ENCODE measurements at regions not wholly inside any gene's neighbourhood (a gene's known extent, or its start where the extent isn't known, plus 50 kb on each side); places are given as distances from the start of the nearest gene placed in this dataset.

DNA sequence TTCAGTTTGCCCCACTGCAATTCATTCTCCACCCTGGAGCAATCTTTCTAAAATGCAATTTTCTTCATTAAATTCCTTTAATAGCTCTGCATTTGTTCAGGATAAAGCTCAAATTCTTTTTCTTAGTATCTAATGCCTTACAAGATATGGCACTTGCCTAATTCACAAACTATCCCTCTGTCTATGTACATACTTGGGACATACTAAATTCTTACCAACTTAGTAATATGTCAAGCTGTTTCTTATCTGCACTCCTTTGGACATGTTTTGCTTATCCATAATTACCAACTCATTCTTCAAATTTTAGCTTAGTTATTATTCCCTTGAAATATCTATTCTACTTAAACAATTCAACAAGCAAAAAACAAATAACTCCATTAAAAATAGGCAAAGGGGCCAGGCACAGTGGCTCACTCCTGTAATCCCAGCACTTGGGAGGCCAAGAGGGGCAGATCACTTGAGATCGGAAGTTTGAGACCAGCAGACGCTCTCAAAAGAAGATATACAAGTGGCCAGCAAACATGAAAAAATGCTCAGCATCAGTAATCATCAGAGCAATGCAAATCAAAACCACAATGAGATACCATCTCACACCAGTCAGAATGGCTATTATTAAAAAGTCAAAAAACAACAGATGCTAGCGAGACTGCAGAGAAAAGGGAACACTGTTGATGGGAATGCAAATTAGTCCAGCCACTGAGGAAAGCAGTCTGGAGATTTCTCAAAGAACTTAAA lies 96.9 kb downstream of the FAM76B start:
- POLR2A ChIA-PET: interaction anchor here (0.8 to 1.3 kb wide), 4 partner anchors 7 to 461 kb away, joined by 3 to 6 read pairs (median 3); partner anchors contain the start of gene FAM76B

DNA sequence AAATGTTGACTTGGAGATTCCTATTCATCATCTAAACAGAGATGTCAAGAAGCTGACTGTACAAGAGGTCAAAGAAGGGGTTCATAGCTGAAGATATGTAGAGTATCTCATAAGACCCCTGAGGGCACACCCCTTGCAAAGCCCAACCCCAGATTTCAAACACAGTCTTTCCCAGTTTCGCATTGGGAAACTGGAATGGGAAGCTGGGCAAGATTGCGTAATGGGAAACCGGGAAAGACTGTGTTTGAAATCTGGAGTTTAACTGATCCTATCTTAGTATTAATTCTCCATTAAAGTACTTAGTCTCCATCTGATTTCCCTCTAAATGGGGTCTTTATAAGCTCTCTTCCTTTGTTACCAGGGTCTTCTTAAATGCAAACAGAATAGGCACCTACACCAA lies 99.5 kb downstream of the FAM76B start:
- H3K4me1 Mint-ChIP-seq (ENCODE audit: low read depth): peaks cover 14% of the 10 kb centered on the region
- peaks cover 17% of the 10 kb centered on the region for H3K9me3 Mint-ChIP-seq (ENCODE audit: insufficient read depth)
- POLR2A ChIA-PET: interaction anchor here (1.0 to 1.7 kb wide), 3 partner anchors 10 to 459 kb away, joined by 3 to 9 read pairs (median 6); partner anchors contain the start of gene SESN3
- H3K36me3 Mint-ChIP-seq (ENCODE audit: low read depth): peaks cover 25% of the 10 kb centered on the region
- H3K27ac Mint-ChIP-seq: no peak overlapping the region
- H3K27me3 Mint-ChIP-seq (ENCODE audit: low read depth): no peaks in the 10 kb centered on the region
- CTCF ChIA-PET: interaction anchor here (0.7 to 10.3 kb wide), 6 partner anchors 9 to 459 kb away, joined by 3 to 103 read pairs (median 4); partner anchors contain the start of gene SESN3
- DNase-seq: no peak
- no peak overlapping the region for H3K4me3 Mint-ChIP-seq
- no peak for ATAC-seq

More for the DNA sequence above, 96.9 kb downstream of the FAM76B start:
- ATAC-seq (no peak), DNase-seq (no peak)
- Mint-ChIP-seq H3K9me3 (ENCODE audit: insufficient read depth) (peaks cover 18% of the 10 kb centered on the region), H3K4me3 (no peak overlapping the region), H3K27ac (no peak overlapping the region), H3K27me3 (ENCODE audit: low read depth) (no peaks in the 10 kb centered on the region), H3K36me3 (ENCODE audit: low read depth) (peaks cover 36% of the 10 kb centered on the region), H3K4me1 (ENCODE audit: low read depth) (peaks cover 26% of the 10 kb centered on the region)
- CTCF ChIA-PET: interaction anchor here (1.2 to 10.3 kb wide), 2 partner anchors 12 kb away, joined by 3 to 103 read pairs; no protein-coding TSS in a partner anchor

DNA sequence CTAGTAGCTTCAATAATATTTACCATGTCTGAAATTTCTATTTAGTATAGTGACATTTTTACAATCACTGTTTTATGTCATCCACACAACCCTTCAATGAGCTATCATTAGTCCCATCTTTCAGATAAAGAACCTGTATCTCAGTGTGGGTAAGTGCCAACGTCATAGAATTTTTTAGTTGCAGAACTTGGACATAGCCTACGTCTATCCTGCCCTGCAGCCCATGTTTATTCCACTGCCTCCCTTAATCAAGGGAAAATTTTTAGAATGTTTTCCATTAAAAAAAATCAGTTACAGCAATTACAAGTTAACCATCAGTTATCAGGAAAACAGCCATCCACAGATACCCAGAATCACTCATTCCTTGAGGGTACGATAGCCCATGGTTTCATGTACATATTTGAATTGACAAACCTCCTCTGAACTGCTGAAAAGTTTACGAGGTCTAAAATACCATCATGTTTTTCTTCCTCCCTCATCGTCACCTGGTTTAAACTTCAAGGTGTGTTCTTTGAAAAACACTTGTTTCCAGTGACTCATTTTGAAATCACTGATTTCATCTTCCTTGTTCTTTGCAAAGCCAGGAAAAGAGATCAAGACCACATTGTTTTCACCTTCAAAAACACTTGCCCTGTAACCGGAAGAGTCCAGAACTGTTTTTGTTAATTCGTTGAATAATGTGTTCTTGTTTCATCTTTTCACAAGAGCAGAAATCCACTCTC lies 100.9 kb downstream of the FAM76B start:
- ATAC-seq (peak; percentile 76), DNase-seq (peak; percentile 28)
- Mint-ChIP-seq H3K4me1 (ENCODE audit: low read depth) (peaks cover 16% of the 10 kb centered on the region), H3K27me3 (ENCODE audit: low read depth) (no peaks in the 10 kb centered on the region), H3K4me3 (no peak overlapping the region), H3K27ac (no peak overlapping the region), H3K36me3 (ENCODE audit: low read depth) (peaks cover 20% of the 10 kb centered on the region), H3K9me3 (ENCODE audit: insufficient read depth) (peaks cover 7% of the 10 kb centered on the region)
- CTCF ChIA-PET: interaction anchor here (0.6 to 10.3 kb wide), 9 partner anchors 10 to 536 kb away, joined by 3 to 103 read pairs (median 3); no protein-coding TSS in a partner anchor
- POLR2A ChIA-PET: interaction anchor here (0.6 to 1.8 kb wide), 5 partner anchors 9 to 459 kb away, joined by 3 to 9 read pairs (median 4); no protein-coding TSS in a partner anchor

DNA sequence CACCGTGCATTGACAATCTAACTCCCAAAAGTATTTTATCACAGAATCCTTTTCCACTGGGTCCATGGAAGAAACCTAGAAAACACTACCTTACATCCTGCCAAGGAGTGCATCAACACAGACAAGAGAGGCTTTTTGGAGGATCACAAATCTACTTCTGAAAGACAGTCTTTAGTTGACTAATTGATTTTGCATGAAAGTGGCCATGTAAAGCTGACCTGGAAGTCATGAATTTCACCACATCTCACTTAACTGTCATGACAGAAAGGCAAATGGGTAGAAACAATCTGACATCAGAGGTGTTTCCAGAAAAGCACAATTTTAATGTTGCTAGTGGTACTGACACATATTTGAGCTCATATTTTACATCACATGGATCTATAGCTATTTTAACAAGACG lies 101.6 kb downstream of the FAM76B start:
- H3K36me3 Mint-ChIP-seq (ENCODE audit: low read depth): peaks cover 20% of the 10 kb centered on the region
- DNase-seq (no peak), ATAC-seq (no peak)
- peaks cover 22% of the 10 kb centered on the region for H3K4me1 Mint-ChIP-seq (ENCODE audit: low read depth)
- H3K27me3 Mint-ChIP-seq (ENCODE audit: low read depth): no peaks in the 10 kb centered on the region
- H3K4me3 Mint-ChIP-seq: no peak overlapping the region
- peak overlapping the region; percentile 65 for H3K27ac Mint-ChIP-seq
- ChIA-PET CTCF (interaction anchor here (0.6 to 10.3 kb wide), 8 partner anchors 9 to 536 kb away, joined by 3 to 103 read pairs (median 5); no protein-coding TSS in a partner anchor), POLR2A (interaction anchor here (1.0 to 1.8 kb wide), 3 partner anchors 10 to 456 kb away, joined by 3 to 7 read pairs (median 4); no protein-coding TSS in a partner anchor)
- peaks cover 9% of the 10 kb centered on the region for H3K9me3 Mint-ChIP-seq (ENCODE audit: insufficient read depth)

DNA sequence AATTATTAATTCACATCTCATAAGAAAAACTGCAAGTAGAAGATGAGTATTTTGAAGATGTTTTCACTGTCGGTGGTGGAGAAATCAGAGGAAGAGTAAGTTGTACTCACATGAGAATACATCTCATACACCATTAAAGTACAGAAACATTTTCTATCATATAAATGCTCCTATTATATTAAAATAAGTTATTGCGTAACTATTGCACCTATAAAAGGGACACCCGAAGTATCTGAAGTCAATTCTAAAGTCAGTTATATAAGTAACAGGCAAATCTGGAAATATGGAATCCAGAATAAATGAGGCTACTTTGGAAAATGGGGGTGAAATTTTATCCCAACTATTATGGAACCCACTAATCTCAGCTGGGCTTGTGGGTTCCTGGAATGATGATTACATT lies 103.3 kb downstream of the FAM76B start:
- Mint-ChIP-seq H3K4me3 (no peak overlapping the region), H3K4me1 (ENCODE audit: low read depth) (peaks cover 39% of the 10 kb centered on the region), H3K36me3 (ENCODE audit: low read depth) (peaks cover 24% of the 10 kb centered on the region), H3K27ac (no peak overlapping the region), H3K9me3 (ENCODE audit: insufficient read depth) (peaks cover 11% of the 10 kb centered on the region), H3K27me3 (ENCODE audit: low read depth) (no peaks in the 10 kb centered on the region)
- ChIA-PET CTCF (interaction anchor here (1.4 to 5.3 kb wide), 2 partner anchors 14 to 19 kb away, joined by 3 to 32 read pairs; no protein-coding TSS in a partner anchor), POLR2A (no interaction called here)
- ATAC-seq: no peak
- DNase-seq: no peak

DNA sequence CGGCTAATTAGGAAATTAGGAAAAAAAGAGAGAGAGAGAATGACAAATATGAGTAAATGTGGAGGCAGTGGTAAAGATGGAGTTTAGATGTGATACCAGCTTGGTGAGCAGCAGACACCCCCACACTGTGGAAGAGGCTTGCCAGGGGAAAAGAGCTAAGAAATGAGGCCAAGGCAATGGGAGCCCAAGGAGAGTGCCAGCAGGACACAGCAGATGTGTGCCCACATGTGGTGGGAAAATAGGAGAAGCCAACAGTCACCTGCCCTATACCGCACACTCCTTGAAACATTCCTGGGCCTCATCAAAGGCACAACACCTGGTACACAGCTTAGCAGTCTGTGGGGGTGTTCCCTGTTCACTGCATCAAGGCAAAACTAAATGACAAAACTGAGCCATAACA lies 104.9 kb downstream of the FAM76B start:
- Mint-ChIP-seq H3K27ac (peak overlapping the region; percentile 27), H3K4me1 (ENCODE audit: low read depth) (peaks cover 53% of the 10 kb centered on the region)
- CTCF ChIA-PET: interaction anchor here (0.9 to 5.3 kb wide), 4 partner anchors 10 to 21 kb away, joined by 3 to 32 read pairs (median 7); no protein-coding TSS in a partner anchor

DNA sequence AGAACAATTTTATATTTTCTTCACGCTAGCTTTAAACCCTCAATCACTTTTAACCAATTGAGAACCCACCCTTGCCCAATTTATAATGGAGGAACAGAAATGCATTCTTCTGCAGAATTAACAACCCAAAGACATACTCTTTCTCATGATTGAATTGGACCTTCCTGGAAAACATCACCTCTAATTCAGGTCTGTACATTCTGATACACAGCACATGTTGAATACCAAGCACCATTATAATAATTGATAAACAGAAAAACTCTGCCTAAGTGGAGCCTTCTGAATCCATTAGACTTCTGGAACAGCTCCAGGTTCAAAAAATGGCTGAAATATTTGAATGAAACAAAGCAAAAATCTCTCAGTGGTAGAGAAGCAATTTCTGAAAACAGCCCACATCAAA lies 105.4 kb downstream of the FAM76B start:
- Mint-ChIP-seq H3K27me3 (ENCODE audit: low read depth) (no peaks in the 10 kb centered on the region), H3K9me3 (ENCODE audit: insufficient read depth) (peaks cover 11% of the 10 kb centered on the region), H3K4me3 (no peak overlapping the region), H3K36me3 (ENCODE audit: low read depth) (peaks cover 26% of the 10 kb centered on the region), H3K27ac (peak overlapping the region; percentile 27), H3K4me1 (ENCODE audit: low read depth) (peaks cover 56% of the 10 kb centered on the region)
- no peak for DNase-seq
- ATAC-seq: no peak
- POLR2A ChIA-PET: no interaction called here
- CTCF ChIA-PET: interaction anchor here (0.9 to 5.3 kb wide), 4 partner anchors 10 to 21 kb away, joined by 3 to 32 read pairs (median 7); no protein-coding TSS in a partner anchor

More for the DNA sequence above, 104.9 kb downstream of the FAM76B start:
- ATAC-seq (no peak), DNase-seq (no peak)
- POLR2A ChIA-PET: no interaction called here
- Mint-ChIP-seq H3K9me3 (ENCODE audit: insufficient read depth) (peaks cover 11% of the 10 kb centered on the region), H3K4me3 (no peak overlapping the region), H3K36me3 (ENCODE audit: low read depth) (peaks cover 24% of the 10 kb centered on the region), H3K27me3 (ENCODE audit: low read depth) (no peaks in the 10 kb centered on the region)

DNA sequence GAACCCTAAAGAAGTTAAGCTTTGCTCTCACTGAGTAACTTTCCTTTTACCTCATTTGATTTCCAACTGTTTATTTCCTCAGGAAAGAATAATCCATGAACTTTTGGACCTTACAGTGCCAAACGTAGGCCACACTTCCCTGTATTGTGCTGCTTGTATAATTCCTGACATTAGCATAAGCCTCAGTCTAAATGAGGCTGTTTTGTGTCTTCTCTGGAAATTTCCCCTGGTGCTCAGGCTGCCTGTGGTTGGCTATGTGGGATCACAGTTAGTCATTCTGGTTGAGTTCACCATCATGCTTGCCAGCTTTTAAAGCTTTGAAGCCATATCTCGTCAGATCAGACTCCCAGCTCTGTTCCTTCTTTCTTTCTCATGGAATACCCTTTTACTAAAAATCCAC lies 107.0 kb downstream of the FAM76B start:
- no peak overlapping the region for H3K4me3 Mint-ChIP-seq
- H3K4me1 Mint-ChIP-seq (ENCODE audit: low read depth): peaks cover 56% of the 10 kb centered on the region
- H3K27ac Mint-ChIP-seq: peak overlapping the region; percentile 35
- DNase-seq: peak; percentile 38
- H3K9me3 Mint-ChIP-seq (ENCODE audit: insufficient read depth): peaks cover 5% of the 10 kb centered on the region
- no peaks in the 10 kb centered on the region for H3K27me3 Mint-ChIP-seq (ENCODE audit: low read depth)
- CTCF ChIA-PET: interaction anchor here (5.3 kb wide), 1 partner anchor 23 kb away, joined by 32 read pairs; no protein-coding TSS in a partner anchor
- H3K36me3 Mint-ChIP-seq (ENCODE audit: low read depth): peaks cover 25% of the 10 kb centered on the region
- ATAC-seq: peak; percentile 39
- POLR2A ChIA-PET: no interaction called here

DNA sequence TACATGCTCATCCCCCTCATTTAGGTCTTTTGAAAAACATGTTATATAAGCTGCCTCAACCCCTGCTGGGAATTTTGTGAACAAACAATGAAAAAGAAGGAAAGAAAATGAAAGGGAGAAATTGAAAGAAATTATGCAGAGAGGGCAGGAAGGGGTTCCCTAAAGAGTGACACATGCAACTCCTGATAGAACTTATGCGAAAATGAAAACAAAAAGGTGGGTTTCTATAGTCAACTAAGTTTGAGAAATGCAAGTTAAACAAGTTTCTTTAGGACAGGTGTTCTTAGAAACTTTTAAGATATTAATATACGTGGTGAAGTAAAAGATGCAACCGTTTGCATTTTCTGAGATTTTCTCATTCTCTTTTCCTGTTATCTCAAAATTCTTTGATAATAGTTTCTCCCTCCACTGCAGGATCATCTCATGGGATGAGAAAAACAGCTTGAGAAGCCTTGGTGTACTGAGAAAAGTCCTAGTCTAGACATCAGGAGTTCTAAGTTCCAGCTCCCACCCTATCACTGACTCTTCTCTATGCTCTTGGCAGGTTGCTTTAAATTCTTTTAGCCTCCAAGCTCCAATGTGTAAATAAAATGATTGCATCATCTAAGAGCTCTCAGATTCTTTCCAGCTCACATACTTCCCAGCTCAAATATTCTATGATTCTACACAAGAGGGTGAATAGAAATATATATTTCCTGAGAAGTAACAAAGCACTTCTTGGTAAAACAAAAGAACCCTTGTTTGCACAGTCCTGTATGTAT lies 109.2 kb downstream of the FAM76B start:
- no peak for DNase-seq
- Mint-ChIP-seq H3K27ac (peak overlapping the region; percentile 68), H3K9me3 (ENCODE audit: insufficient read depth) (peaks cover 5% of the 10 kb centered on the region), H3K36me3 (ENCODE audit: low read depth) (peaks cover 18% of the 10 kb centered on the region), H3K4me1 (ENCODE audit: low read depth) (peaks cover 50% of the 10 kb centered on the region), H3K27me3 (ENCODE audit: low read depth) (no peaks in the 10 kb centered on the region), H3K4me3 (no peak overlapping the region)
- ChIA-PET POLR2A (interaction anchor here (1.0 kb wide), 1 partner anchor 12 kb away, joined by 3 read pairs; no protein-coding TSS in a partner anchor), CTCF (interaction anchor here (0.7 to 2.1 kb wide), 8 partner anchors 10 to 582 kb away, joined by 3 to 14 read pairs (median 3); partner anchors contain the start of gene SESN3)
- ATAC-seq: no peak

DNA sequence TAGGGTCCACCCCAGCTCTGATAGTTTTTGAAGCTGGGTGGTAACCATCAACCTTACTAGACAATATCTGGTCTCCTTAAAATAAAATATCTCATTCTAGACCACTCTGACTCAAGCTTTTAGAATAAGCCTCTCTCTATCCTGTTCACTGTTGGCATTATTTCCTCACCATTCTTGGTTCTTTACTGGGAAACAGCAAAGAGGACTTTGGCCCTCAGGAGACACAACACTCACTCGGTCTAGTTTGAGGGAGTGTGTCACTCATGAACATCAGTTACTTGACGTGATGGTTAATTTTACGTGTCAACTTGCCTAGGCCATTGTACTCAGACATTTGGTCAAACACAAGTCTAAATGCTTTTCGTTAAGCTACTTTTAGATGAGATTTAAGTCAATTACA lies 110.6 kb downstream of the FAM76B start:
- Mint-ChIP-seq H3K27me3 (ENCODE audit: low read depth) (no peaks in the 10 kb centered on the region), H3K9me3 (ENCODE audit: insufficient read depth) (peaks cover 5% of the 10 kb centered on the region), H3K4me1 (ENCODE audit: low read depth) (peaks cover 53% of the 10 kb centered on the region), H3K36me3 (ENCODE audit: low read depth) (peaks cover 14% of the 10 kb centered on the region), H3K27ac (no peak overlapping the region), H3K4me3 (no peak overlapping the region)
- CTCF ChIA-PET: interaction anchor here (0.8 to 2.1 kb wide), 4 partner anchors 9 to 448 kb away, joined by 3 to 12 read pairs (median 4); partner anchors contain the start of gene SESN3
- POLR2A ChIA-PET: interaction anchor here (1.0 kb wide), 1 partner anchor 448 kb away, joined by 3 read pairs; the partner anchor contains the start of gene SESN3
- ATAC-seq (no peak), DNase-seq (no peak)

DNA sequence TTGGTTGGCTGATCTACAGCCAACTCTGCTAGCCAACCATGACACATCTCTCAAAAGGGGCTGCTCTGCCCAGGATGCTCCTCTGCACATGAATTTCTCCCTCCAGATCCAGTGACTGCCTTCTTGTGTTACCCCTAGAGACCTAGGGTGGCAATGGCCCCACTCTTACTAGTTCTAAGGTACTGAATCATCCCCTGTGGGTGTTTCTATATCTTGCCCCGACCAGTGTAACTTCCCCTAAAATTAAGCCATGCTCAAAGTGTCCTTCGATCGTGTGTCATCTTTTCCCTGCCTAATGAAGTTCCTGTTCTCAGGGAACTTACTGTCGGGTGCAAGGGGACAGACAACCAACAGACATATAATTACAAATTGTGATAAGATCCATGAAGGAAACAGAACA lies 113.3 kb downstream of the FAM76B start:
- Mint-ChIP-seq H3K27ac (no peak overlapping the region), H3K36me3 (ENCODE audit: low read depth) (peaks cover 8% of the 10 kb centered on the region), H3K27me3 (ENCODE audit: low read depth) (no peaks in the 10 kb centered on the region), H3K4me3 (no peak overlapping the region), H3K9me3 (ENCODE audit: insufficient read depth) (no peaks in the 10 kb centered on the region), H3K4me1 (ENCODE audit: low read depth) (peaks cover 30% of the 10 kb centered on the region)
- ChIA-PET CTCF (no interaction called here), POLR2A (no interaction called here)
- DNase-seq (no peak), ATAC-seq (no peak)
